ENCODE measurements at regions not wholly inside any gene's neighbourhood (a gene's known extent, or its start where the extent isn't known, plus 50 kb on each side); places are given as distances from the start of the nearest gene placed in this dataset.

DNA sequence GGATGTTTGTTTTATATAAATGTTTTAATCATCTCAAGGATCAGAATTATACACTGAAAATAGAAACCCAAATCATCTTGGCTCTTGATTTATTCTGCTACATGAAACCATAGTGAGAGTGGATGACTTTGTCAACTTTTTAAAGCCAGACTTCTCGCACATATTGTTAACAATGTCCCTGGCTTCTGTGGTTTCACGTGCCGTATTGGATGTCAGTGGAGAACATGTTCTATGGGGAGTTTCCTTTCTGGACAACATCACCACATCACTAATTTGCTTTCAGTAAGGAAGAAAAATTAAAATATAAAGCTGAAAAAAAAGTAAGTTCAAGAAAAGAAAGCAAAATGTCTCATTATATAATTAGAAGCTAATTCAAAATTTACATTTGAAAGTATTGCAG lies 297.1 kb upstream of the MME start:
- Mint-ChIP-seq H3K27me3 (peaks cover 0 to 5% (median 0%) of the 10 kb centered on the region in 5 donors), H3K27ac (no peak overlapping the region), H3K4me3 (no peak overlapping the region), H3K4me1 (peaks cover 0 to 2% (median 0%) of the 10 kb centered on the region in 7 donors), H3K9me3 (peaks cover 0 to 6% (median 0%) of the 10 kb centered on the region in 11 donors), H3K36me3 (no peaks in the 10 kb centered on the region)
- CTCF ChIA-PET = no interaction called here
- Histone ChIP-seq H3K27me3 (ENCODE audit: control insufficient read depth in 2 of 2, insufficient read depth in 2 of 2, low read length in 2 of 2) (no peaks in the 10 kb centered on the region), H3K4me3 (ENCODE audit: low read length) (no peak overlapping the region), H3K27ac (ENCODE audit: low read depth, low read length) (no peak overlapping the region), H3K36me3 (ENCODE audit: control insufficient read depth in 2 of 3, insufficient read depth in 3 of 3, low read length in 3 of 3) (no peaks in the 10 kb centered on the region), H3K4me1 (ENCODE audit: control insufficient read depth in 2 of 2, insufficient read depth in 2 of 2, low read length in 2 of 2) (no peaks in the 10 kb centered on the region), H3K9me3 (ENCODE audit: control insufficient read depth in 2 of 3, low read length in 3 of 3) (no peaks in the 10 kb centered on the region)
- DNase-seq (no peak), ATAC-seq (no peak)
- intact Hi-C loops (cut with micrococcal nuclease) = no loop called here
- POLR2A ChIA-PET = no interaction called here

DNA sequence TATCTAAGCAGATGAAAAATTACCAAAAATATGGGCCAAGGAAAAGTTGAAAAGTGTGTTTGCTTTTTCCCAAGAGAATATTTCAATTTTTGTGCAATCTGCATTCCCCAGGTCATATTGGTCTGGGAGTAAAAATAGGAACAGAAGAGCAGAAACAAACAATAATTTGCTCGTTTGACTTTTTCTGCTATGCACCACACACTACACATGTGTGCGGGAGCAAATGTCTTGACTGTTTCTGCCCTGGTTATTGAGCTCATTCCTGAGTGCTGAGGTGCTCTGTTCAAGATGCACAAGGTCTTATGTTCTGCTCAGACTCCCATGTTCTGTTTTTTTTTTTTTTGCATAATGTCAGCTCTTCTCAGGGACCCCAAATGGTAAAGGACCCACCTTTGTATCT lies 298.0 kb upstream of the MME start:
- no peak overlapping the region for H3K4me3 Mint-ChIP-seq
- no peaks in the 10 kb centered on the region for H3K9me3 ChIP-seq (ENCODE audit: control insufficient read depth in 2 of 3, low read length in 3 of 3)
- H3K36me3 Mint-ChIP-seq = no peaks in the 10 kb centered on the region
- no peak overlapping the region for H3K4me3 ChIP-seq (ENCODE audit: low read length)
- peaks cover 0 to 5% (median 0%) of the 10 kb centered on the region in 5 donors for H3K27me3 Mint-ChIP-seq
- peaks cover 0 to 2% (median 0%) of the 10 kb centered on the region in 7 donors for H3K4me1 Mint-ChIP-seq
- DNase-seq = no peak
- H3K4me1 ChIP-seq (ENCODE audit: control insufficient read depth in 2 of 2, insufficient read depth in 2 of 2, low read length in 2 of 2) = no peaks in the 10 kb centered on the region
- CTCF ChIA-PET = no interaction called here
- H3K9me3 Mint-ChIP-seq = peaks cover 0 to 6% (median 0%) of the 10 kb centered on the region in 11 donors
- no peaks in the 10 kb centered on the region for H3K36me3 ChIP-seq (ENCODE audit: control insufficient read depth in 2 of 3, insufficient read depth in 3 of 3, low read length in 3 of 3)
- ATAC-seq = no peak
- intact Hi-C loops (cut with micrococcal nuclease) = no loop called here
- no peaks in the 10 kb centered on the region for H3K27me3 ChIP-seq (ENCODE audit: control insufficient read depth in 2 of 2, insufficient read depth in 2 of 2, low read length in 2 of 2)
- POLR2A ChIA-PET = no interaction called here
- H3K27ac Mint-ChIP-seq = no peak overlapping the region
- no peak overlapping the region for H3K27ac ChIP-seq (ENCODE audit: low read depth, low read length)

DNA sequence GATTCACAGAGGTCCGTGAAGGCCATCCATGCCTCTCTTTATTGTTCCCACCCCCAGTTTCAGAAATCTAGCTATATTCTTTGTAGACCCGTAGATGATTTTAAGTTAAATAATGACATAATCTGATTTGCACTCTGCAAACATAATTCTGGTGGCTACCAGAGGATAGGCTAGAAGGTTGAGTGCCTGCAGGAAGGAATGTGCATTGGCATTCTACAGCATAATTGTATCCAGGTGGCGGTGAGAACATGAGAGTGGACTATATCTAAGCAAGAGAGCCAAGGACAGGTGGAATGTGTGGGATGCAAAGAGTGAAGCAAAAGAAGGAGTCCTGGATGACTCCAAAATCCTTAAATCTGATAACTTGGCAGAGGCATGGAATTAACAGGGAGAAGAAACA lies 298.5 kb upstream of the MME start:
- no peak overlapping the region for H3K27ac Mint-ChIP-seq
- Histone ChIP-seq H3K4me3 (ENCODE audit: low read length) (no peak overlapping the region), H3K27ac (ENCODE audit: low read depth, low read length) (no peak overlapping the region), H3K9me3 (ENCODE audit: control insufficient read depth in 2 of 3, low read length in 3 of 3) (no peaks in the 10 kb centered on the region), H3K27me3 (ENCODE audit: control insufficient read depth in 2 of 2, insufficient read depth in 2 of 2, low read length in 2 of 2) (no peaks in the 10 kb centered on the region), H3K4me1 (ENCODE audit: control insufficient read depth in 2 of 2, insufficient read depth in 2 of 2, low read length in 2 of 2) (no peaks in the 10 kb centered on the region), H3K36me3 (ENCODE audit: control insufficient read depth in 2 of 3, insufficient read depth in 3 of 3, low read length in 3 of 3) (no peaks in the 10 kb centered on the region)
- peaks cover 0 to 5% (median 0%) of the 10 kb centered on the region in 5 donors for H3K27me3 Mint-ChIP-seq
- no peak overlapping the region for H3K4me3 Mint-ChIP-seq
- H3K36me3 Mint-ChIP-seq = no peaks in the 10 kb centered on the region
- ATAC-seq (no peak), DNase-seq (no peak)
- ChIA-PET POLR2A (no interaction called here), CTCF (no interaction called here)
- H3K9me3 Mint-ChIP-seq = peaks cover 0 to 6% (median 0%) of the 10 kb centered on the region in 11 donors
- H3K4me1 Mint-ChIP-seq = peaks cover 0 to 2% (median 0%) of the 10 kb centered on the region in 7 donors
- intact Hi-C loops (cut with micrococcal nuclease) = no loop called here

DNA sequence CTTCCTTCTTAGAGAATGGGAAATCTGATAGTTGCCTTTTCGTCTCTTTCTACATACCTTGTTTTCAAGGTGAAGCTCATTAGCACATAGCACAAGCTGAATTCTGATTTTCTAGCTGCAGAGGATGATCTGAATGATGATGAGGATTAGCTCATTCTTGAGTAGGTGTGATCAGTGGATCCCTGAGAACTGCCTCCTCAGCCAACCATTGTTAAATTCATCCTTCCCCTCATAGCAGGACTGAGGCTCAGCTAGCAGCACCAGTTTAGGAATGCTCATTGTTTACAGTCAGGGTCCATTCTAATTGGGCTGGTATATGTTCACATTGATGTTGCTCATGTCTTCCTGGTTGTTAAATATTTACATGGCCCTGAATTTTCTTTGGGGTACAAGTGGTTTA lies 299.9 kb upstream of the MME start:
- H3K27ac ChIP-seq (ENCODE audit: low read depth, low read length) = no peak overlapping the region
- no peaks in the 10 kb centered on the region for H3K4me1 ChIP-seq (ENCODE audit: control insufficient read depth in 2 of 2, insufficient read depth in 2 of 2, low read length in 2 of 2)
- Mint-ChIP-seq H3K27ac (no peak overlapping the region), H3K4me1 (peaks cover 0 to 2% (median 0%) of the 10 kb centered on the region in 7 donors), H3K27me3 (peaks cover 0 to 5% (median 0%) of the 10 kb centered on the region in 5 donors), H3K36me3 (no peaks in the 10 kb centered on the region), H3K4me3 (no peak overlapping the region), H3K9me3 (peaks cover 0 to 6% (median 0%) of the 10 kb centered on the region in 11 donors)
- no peak for ATAC-seq
- H3K27me3 ChIP-seq (ENCODE audit: control insufficient read depth in 2 of 2, insufficient read depth in 2 of 2, low read length in 2 of 2) = no peaks in the 10 kb centered on the region
- intact Hi-C loops (cut with micrococcal nuclease) = no loop called here
- POLR2A ChIA-PET = interaction anchor here (0.8 kb wide), 1 partner anchor 433 kb away, joined by 4 read pairs; no protein-coding TSS in a partner anchor
- H3K9me3 ChIP-seq (ENCODE audit: control insufficient read depth in 2 of 3, low read length in 3 of 3) = no peaks in the 10 kb centered on the region
- CTCF ChIA-PET = no interaction called here
- DNase-seq = no peak
- no peaks in the 10 kb centered on the region for H3K36me3 ChIP-seq (ENCODE audit: control insufficient read depth in 2 of 3, insufficient read depth in 3 of 3, low read length in 3 of 3)
- H3K4me3 ChIP-seq (ENCODE audit: low read length) = no peak overlapping the region

DNA sequence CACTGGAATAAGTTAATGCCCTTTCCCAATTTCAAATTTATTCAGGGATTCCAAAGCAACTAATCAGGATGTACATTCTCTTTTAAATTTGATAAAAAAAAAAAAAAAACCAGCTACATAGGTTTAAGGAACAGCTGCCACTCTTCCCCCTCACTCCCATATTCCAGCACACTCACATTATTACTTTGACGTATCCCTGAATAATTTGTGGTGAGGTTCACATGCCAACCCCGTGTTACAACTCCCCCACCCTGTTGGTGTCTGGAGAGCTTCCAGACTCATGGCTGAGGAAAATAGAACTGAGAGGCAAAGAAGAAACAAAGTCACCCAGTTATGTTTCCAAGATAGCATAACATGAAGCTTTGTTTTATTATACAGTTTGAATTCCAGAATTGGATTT lies 300.5 kb upstream of the MME start:
- H3K27ac Mint-ChIP-seq = no peak overlapping the region
- ATAC-seq = no peak
- no peaks in the 10 kb centered on the region for H3K36me3 Mint-ChIP-seq
- H3K27me3 Mint-ChIP-seq = peaks cover 0 to 5% (median 0%) of the 10 kb centered on the region in 5 donors
- Histone ChIP-seq H3K4me3 (ENCODE audit: low read length) (no peak overlapping the region), H3K4me1 (ENCODE audit: control insufficient read depth in 2 of 2, insufficient read depth in 2 of 2, low read length in 2 of 2) (no peaks in the 10 kb centered on the region), H3K27me3 (ENCODE audit: control insufficient read depth in 2 of 2, insufficient read depth in 2 of 2, low read length in 2 of 2) (no peaks in the 10 kb centered on the region), H3K27ac (ENCODE audit: low read depth, low read length) (no peak overlapping the region), H3K36me3 (ENCODE audit: control insufficient read depth in 2 of 3, insufficient read depth in 3 of 3, low read length in 3 of 3) (no peaks in the 10 kb centered on the region), H3K9me3 (ENCODE audit: control insufficient read depth in 2 of 3, low read length in 3 of 3) (no peaks in the 10 kb centered on the region)
- ChIA-PET POLR2A (no interaction called here), CTCF (no interaction called here)
- no peak for DNase-seq
- no peak overlapping the region for H3K4me3 Mint-ChIP-seq
- peaks cover 0 to 6% (median 0%) of the 10 kb centered on the region in 11 donors for H3K9me3 Mint-ChIP-seq
- H3K4me1 Mint-ChIP-seq = peaks cover 0 to 2% (median 0%) of the 10 kb centered on the region in 7 donors
- intact Hi-C loops (cut with micrococcal nuclease) = no loop called here

DNA sequence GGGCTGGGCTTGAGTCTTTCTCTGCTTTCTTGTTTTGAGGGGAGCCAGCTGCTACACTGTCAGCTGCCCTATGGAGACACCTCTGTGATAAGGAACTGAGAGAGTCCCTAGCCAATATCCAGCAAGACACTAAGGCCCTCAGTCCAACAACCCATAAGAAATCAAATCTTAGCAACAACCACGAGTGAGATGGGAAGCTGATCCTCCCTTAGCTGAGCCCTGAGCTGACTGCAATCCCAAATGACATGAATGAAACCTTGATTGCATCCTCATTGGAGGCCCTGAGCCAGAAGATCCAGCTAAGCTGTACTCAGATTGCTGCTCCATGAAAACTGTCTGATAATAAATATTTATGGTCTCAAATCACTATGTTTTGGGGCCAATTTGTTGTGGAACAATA lies 302.1 kb upstream of the MME start:
- Histone ChIP-seq H3K27me3 (ENCODE audit: control insufficient read depth in 2 of 2, insufficient read depth in 2 of 2, low read length in 2 of 2) (no peaks in the 10 kb centered on the region), H3K36me3 (ENCODE audit: control insufficient read depth in 2 of 3, insufficient read depth in 3 of 3, low read length in 3 of 3) (no peaks in the 10 kb centered on the region), H3K9me3 (ENCODE audit: control insufficient read depth in 2 of 3, low read length in 3 of 3) (no peaks in the 10 kb centered on the region), H3K27ac (ENCODE audit: low read depth, low read length) (no peak overlapping the region), H3K4me1 (ENCODE audit: control insufficient read depth in 2 of 2, insufficient read depth in 2 of 2, low read length in 2 of 2) (no peaks in the 10 kb centered on the region), H3K4me3 (ENCODE audit: low read length) (no peak overlapping the region)
- H3K4me3 Mint-ChIP-seq = no peak overlapping the region
- ChIA-PET CTCF (no interaction called here), POLR2A (no interaction called here)
- H3K36me3 Mint-ChIP-seq = no peaks in the 10 kb centered on the region
- peaks cover 0 to 2% (median 0%) of the 10 kb centered on the region in 5 donors for H3K27me3 Mint-ChIP-seq
- intact Hi-C loops (cut with micrococcal nuclease) = no loop called here
- ATAC-seq = no peak
- no peak overlapping the region for H3K27ac Mint-ChIP-seq
- DNase-seq = no peak
- H3K4me1 Mint-ChIP-seq = peaks cover 0 to 2% (median 0%) of the 10 kb centered on the region in 7 donors
- H3K9me3 Mint-ChIP-seq = peaks cover 0 to 11% (median 0%) of the 10 kb centered on the region in 11 donors

- Histone ChIP-seq H3K27me3 (ENCODE audit: control insufficient read depth in 2 of 2, insufficient read depth in 2 of 2, low read length in 2 of 2) (no peaks in the 10 kb centered on the region), H3K4me3 (ENCODE audit: low read length) (no peak overlapping the region), H3K4me1 (ENCODE audit: control insufficient read depth in 2 of 2, insufficient read depth in 2 of 2, low read length in 2 of 2) (no peaks in the 10 kb centered on the region), H3K36me3 (ENCODE audit: control insufficient read depth in 2 of 3, insufficient read depth in 3 of 3, low read length in 3 of 3) (no peaks in the 10 kb centered on the region), H3K27ac (ENCODE audit: low read depth, low read length) (no peak overlapping the region), H3K9me3 (ENCODE audit: control insufficient read depth in 2 of 3, low read length in 3 of 3) (no peaks in the 10 kb centered on the region)
- peaks cover 0 to 2% (median 0%) of the 10 kb centered on the region in 5 donors for H3K27me3 Mint-ChIP-seq
- intact Hi-C loops (cut with micrococcal nuclease) = no loop called here
- no peak overlapping the region for H3K4me3 Mint-ChIP-seq
- CTCF ChIA-PET = no interaction called here
- DNase-seq (no peak), ATAC-seq (no peak)
- no peaks in the 10 kb centered on the region for H3K36me3 Mint-ChIP-seq
- POLR2A ChIA-PET = no interaction called here
- peaks cover 0 to 9% (median 0%) of the 10 kb centered on the region in 11 donors for H3K9me3 Mint-ChIP-seq
- no peaks in the 10 kb centered on the region for H3K4me1 Mint-ChIP-seq
- H3K27ac Mint-ChIP-seq = no peak overlapping the region
These were observed 303.4 kb upstream of the MME start for GRCh38 chr3:154776549-154777225.
